ENCODE measurements at regions not wholly inside any gene's neighbourhood (a gene's known extent, or its start where the extent isn't known, plus 50 kb on each side); places are given as distances from the start of the nearest gene placed in this dataset.
"Not testable (repeated sequence)": the region's sequence is repeated elsewhere in the genome, so short reads cannot be mapped to it uniquely, and the experiment has no call there.

- DNase-seq: no peak
Observed at GRCh38 chr20:58037631-58038030, 190.8 kb downstream of the ANKRD60 start.

GRCh38 chr20:58033026-58033536 is 195.4 kb downstream of the ANKRD60 start:
- DNase-seq: no peak

- DNase-seq: no peak
Observed at GRCh38 chr20:58032599-58032998, 195.9 kb downstream of the ANKRD60 start.

GRCh38 chr20:58031350-58031749 is 197.1 kb downstream of the ANKRD60 start:
- not testable (repeated sequence) for DNase-seq

GRCh38 chr20:58028123-58028522 is 200.3 kb downstream of the ANKRD60 start:
- DNase-seq: no peak

- DNase-seq: no peak
Observed at GRCh38 chr20:58026361-58026760, 202.1 kb downstream of the ANKRD60 start.

GRCh38 chr20:58025233-58025632 is 203.2 kb downstream of the ANKRD60 start:
- DNase-seq: no peak

GRCh38 chr20:58024241-58024721 is 204.2 kb downstream of the ANKRD60 start:
- DNase-seq: no peak

GRCh38 chr20:58023781-58024180 is 204.7 kb downstream of the ANKRD60 start:
- no peak for DNase-seq

- no peak for DNase-seq
Observed at GRCh38 chr20:58023346-58023745, 205.1 kb downstream of the ANKRD60 start.

GRCh38 chr20:58022711-58023110 is 205.7 kb downstream of the ANKRD60 start:
- DNase-seq: no peak

GRCh38 chr20:58021481-58021880 is 207.0 kb downstream of the ANKRD60 start:
- DNase-seq: no peak

- no peak for DNase-seq
Observed at GRCh38 chr20:58020656-58021454, 207.6 kb downstream of the ANKRD60 start.

- DNase-seq: no peak
Observed at GRCh38 chr20:58019850-58020625, 208.4 kb downstream of the ANKRD60 start.

GRCh38 chr20:58019027-58019849 is 209.2 kb downstream of the ANKRD60 start:
- DNase-seq: no peak

GRCh38 chr20:58018590-58018989 is 209.9 kb downstream of the ANKRD60 start:
- no peak for DNase-seq

GRCh38 chr20:58017970-58018530 is 210.4 kb downstream of the ANKRD60 start:
- no peak for DNase-seq

- no peak for DNase-seq
Observed at GRCh38 chr20:58017231-58017969, 211.1 kb downstream of the ANKRD60 start.

- no peak for DNase-seq
Observed at GRCh38 chr20:58016779-58017178, 211.7 kb downstream of the ANKRD60 start.

- DNase-seq: no peak
Observed at GRCh38 chr20:58014628-58015315, 213.7 kb downstream of the ANKRD60 start.
